ENCODE measurements at regions not wholly inside any gene's neighbourhood (a gene's known extent, or its start where the extent isn't known, plus 50 kb on each side); places are given as distances from the start of the nearest gene placed in this dataset.

DNA sequence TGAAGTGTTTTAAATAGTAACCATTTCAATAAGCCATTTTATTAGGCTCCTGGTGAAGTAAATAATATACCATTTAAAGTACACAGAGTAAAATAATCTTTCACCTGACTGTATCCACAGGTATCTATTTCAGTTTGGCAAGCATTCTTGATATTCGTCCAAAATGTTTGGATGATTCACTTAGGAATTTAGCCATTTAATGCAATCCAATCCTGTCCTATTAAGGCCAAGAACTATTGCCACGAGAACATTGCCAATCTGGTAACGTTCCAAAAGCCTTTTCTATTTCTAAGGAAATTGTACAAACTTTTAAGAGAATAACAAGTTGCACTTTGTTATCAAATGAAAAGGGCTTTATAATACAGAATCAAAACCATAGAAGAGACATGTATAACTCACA lies 209.8 kb upstream of the THRB start:
- Histone ChIP-seq H3K4me1 (ENCODE audit: insufficient read depth) (no peaks in the 10 kb centered on the region), H3K4me3 (ENCODE audit: low read depth, low read length) (no peak overlapping the region), H3K36me3 (ENCODE audit: insufficient read depth) (no peaks in the 10 kb centered on the region), H3K27ac (ENCODE audit: low read depth) (no peak overlapping the region)
- DNase-seq (ENCODE audit: extremely low spot score): no peak
- WGBS: 35% methylated on average over 3 of the region's 3 CpGs

GRCh38 chr3:24707936-24708335 lies 213.3 kb upstream of the THRB start:
- Histone ChIP-seq H3K4me3 (ENCODE audit: low read depth, low read length) (no peak overlapping the region), H3K27ac (ENCODE audit: low read depth) (no peak overlapping the region), H3K36me3 (ENCODE audit: insufficient read depth) (no peaks in the 10 kb centered on the region), H3K4me1 (ENCODE audit: insufficient read depth) (no peaks in the 10 kb centered on the region)
- DNase-seq (ENCODE audit: extremely low spot score): no peak

DNA sequence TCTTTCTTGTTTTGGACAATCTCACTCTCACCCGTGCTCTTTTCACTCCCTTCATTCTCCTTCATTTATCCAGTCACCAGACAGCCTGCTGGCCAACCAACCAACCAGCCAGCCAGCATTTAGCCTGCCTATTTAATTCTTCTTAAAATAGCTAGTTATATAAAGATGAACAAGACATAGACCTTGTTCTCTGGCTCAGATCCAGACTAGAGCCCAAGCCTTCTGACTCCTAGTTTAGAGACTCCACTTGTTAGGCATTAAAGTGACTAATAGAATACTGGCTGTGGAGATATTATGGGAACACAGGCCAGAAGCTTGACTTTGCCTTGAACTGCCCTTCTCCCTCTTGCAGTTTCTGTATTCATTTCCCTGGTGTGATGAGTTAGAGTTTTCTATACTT lies 215.3 kb upstream of the THRB start:
- no peak for DNase-seq (ENCODE audit: extremely low spot score)
- 35% methylated on average over 1 of the region's 1 CpG for WGBS
- Histone ChIP-seq H3K27ac (ENCODE audit: low read depth) (no peak overlapping the region), H3K36me3 (ENCODE audit: insufficient read depth) (no peaks in the 10 kb centered on the region), H3K4me3 (ENCODE audit: low read depth, low read length) (no peak overlapping the region), H3K4me1 (ENCODE audit: insufficient read depth) (no peaks in the 10 kb centered on the region)

DNA sequence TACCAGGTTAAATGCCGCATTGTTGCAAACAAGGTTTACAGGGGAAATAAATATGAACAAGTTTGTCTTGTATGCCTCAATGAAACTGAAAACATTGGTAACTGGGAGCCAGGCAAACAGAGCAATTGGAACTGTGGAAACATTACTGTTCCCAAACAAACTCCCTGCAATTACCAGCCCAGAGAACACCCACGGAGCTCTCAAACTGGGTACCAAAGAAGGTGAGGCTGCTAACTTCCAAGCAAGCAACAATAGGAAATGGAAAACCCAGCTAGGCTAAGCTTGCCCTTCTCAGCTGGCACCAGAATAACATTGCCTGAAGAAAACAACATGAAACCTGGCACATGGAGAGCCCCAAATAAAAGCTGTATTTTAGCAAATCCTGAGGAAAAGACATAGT lies 218.9 kb upstream of the THRB start:
- H3K27ac ChIP-seq (ENCODE audit: low read depth): no peak overlapping the region
- no peak overlapping the region for H3K4me3 ChIP-seq (ENCODE audit: low read depth, low read length)
- 83% methylated on average over 2 of the region's 2 CpGs for WGBS
- H3K36me3 ChIP-seq (ENCODE audit: insufficient read depth): no peaks in the 10 kb centered on the region
- no peaks in the 10 kb centered on the region for H3K4me1 ChIP-seq (ENCODE audit: insufficient read depth)
- no peak for DNase-seq (ENCODE audit: extremely low spot score)

GRCh38 chr3:24714436-24714835 lies 219.8 kb upstream of the THRB start:
- Histone ChIP-seq H3K27ac (ENCODE audit: low read depth) (no peak overlapping the region), H3K4me1 (ENCODE audit: insufficient read depth) (no peaks in the 10 kb centered on the region), H3K4me3 (ENCODE audit: low read depth, low read length) (no peak overlapping the region), H3K36me3 (ENCODE audit: insufficient read depth) (no peaks in the 10 kb centered on the region)
- DNase-seq (ENCODE audit: extremely low spot score): no peak

DNA sequence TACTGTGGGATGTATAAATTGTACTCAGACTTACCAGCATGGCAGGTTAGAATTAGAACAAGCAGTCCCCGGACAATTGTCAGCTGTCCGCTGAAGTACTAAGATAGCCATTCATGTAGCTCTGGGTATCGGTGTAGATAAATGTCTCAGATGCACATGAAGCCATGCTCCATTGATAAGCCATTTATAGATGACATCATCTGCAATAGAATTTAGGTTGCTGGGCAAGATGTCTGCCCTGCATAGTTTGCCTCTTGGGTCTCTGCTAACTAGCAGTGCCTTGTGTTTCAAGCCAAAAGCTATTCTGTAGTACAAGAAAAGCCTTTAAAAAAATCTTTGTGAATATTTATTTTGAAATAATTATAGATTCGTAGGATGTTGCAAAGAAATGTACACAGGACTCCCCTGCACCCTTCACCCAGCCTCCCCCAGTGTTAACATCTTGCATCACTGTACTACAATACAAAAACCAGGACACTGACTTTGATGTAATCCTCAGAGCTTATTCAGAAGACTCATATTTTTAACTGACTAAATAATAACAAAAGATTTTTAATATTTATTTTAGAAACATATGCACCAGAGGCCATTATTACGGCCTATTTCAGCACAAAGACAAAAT lies 220.6 kb upstream of the THRB start:
- no peak overlapping the region for H3K27ac ChIP-seq (ENCODE audit: low read depth)
- WGBS: 84% methylated on average over 5 of the region's 5 CpGs
- no peaks in the 10 kb centered on the region for H3K36me3 ChIP-seq (ENCODE audit: insufficient read depth)
- no peak for DNase-seq (ENCODE audit: extremely low spot score)
- no peaks in the 10 kb centered on the region for H3K4me1 ChIP-seq (ENCODE audit: insufficient read depth)
- no peak overlapping the region for H3K4me3 ChIP-seq (ENCODE audit: low read depth, low read length)

GRCh38 chr3:24722087-24722486 lies 227.4 kb upstream of the THRB start:
- no peak overlapping the region for H3K4me3 ChIP-seq (ENCODE audit: low read depth, low read length)
- DNase-seq (ENCODE audit: extremely low spot score): no peak
- H3K36me3 ChIP-seq (ENCODE audit: insufficient read depth): no peaks in the 10 kb centered on the region
- no peak overlapping the region for H3K27ac ChIP-seq (ENCODE audit: low read depth)
- no peaks in the 10 kb centered on the region for H3K4me1 ChIP-seq (ENCODE audit: insufficient read depth)
- WGBS: 59% methylated on average over 5 of the region's 5 CpGs

DNA sequence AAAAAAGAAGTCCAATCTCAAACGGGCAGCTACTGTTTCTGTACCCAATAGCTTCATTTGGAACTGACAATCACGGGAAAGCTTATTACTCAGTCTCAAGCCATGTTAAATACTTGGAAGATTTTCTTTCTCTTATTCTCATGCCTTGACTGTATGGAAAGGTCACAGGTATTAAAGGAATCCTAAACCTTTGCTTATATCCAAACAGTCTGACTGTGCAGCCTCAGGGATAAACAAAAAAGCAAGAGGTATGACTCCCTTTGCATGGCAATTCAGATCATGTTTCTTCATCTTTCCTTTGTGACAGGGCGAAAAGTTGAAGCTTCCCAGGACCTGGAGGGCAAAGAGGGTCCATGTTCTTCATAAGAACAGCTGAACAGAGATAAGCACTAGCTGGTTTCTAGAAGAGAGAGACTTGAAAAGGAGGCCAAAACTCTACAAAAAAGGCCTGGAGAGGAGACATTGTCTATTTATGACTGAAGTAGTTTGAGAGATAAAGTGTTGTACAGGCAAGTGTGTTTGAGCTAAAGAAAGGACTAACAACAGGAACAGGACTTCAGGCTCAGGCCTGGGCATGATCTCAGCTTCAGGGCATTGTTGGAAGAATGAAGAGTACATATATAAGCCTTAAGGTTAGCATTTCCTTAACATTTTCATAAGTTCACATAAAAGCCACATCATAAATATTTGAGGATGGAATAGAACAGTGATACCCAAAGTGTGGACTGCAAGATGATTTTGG lies 231.0 kb upstream of the THRB start:
- no peaks in the 10 kb centered on the region for H3K4me1 ChIP-seq (ENCODE audit: insufficient read depth)
- H3K27ac ChIP-seq (ENCODE audit: low read depth): no peak overlapping the region
- 84% methylated on average over 3 of the region's 3 CpGs for WGBS
- H3K36me3 ChIP-seq (ENCODE audit: insufficient read depth): no peaks in the 10 kb centered on the region
- H3K4me3 ChIP-seq (ENCODE audit: low read depth, low read length): no peak overlapping the region
- no peak for DNase-seq (ENCODE audit: extremely low spot score)

DNA sequence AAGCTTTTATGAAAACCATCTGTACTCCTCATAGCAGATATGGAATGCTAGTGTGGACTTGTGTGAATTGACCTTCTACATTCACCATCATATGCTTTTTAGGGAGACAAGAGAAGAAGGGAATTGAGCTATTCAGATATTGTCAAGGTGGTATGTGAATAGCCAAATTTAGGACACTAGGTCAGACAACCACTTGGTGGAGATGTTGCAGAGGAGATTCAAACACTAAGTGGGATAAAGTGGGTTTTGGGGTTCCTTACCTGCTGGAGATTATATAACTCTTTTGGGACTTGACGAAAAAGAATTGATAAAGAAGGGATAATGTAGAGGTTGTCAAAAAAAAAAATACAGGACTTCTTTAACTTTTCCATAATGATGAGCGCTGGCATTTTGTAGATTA lies 231.8 kb upstream of the THRB start:
- 96% methylated on average over 2 of the region's 2 CpGs for WGBS
- Histone ChIP-seq H3K4me1 (ENCODE audit: insufficient read depth) (no peaks in the 10 kb centered on the region), H3K4me3 (ENCODE audit: low read depth, low read length) (no peak overlapping the region), H3K27ac (ENCODE audit: low read depth) (no peak overlapping the region), H3K36me3 (ENCODE audit: insufficient read depth) (no peaks in the 10 kb centered on the region)
- no peak for DNase-seq (ENCODE audit: extremely low spot score)

GRCh38 chr3:24730173-24730572 lies 235.5 kb upstream of the THRB start:
- no peak overlapping the region for H3K27ac ChIP-seq (ENCODE audit: low read depth)
- WGBS: 89% methylated on average over 1 of the region's 1 CpG
- no peaks in the 10 kb centered on the region for H3K4me1 ChIP-seq (ENCODE audit: insufficient read depth)
- H3K36me3 ChIP-seq (ENCODE audit: insufficient read depth): no peaks in the 10 kb centered on the region
- no peak overlapping the region for H3K4me3 ChIP-seq (ENCODE audit: low read depth, low read length)
- no peak for DNase-seq (ENCODE audit: extremely low spot score)

GRCh38 chr3:24734019-24734418 lies 239.4 kb upstream of the THRB start:
- Histone ChIP-seq H3K4me1 (ENCODE audit: insufficient read depth) (no peaks in the 10 kb centered on the region), H3K36me3 (ENCODE audit: insufficient read depth) (no peaks in the 10 kb centered on the region), H3K27ac (ENCODE audit: low read depth) (no peak overlapping the region), H3K4me3 (ENCODE audit: low read depth, low read length) (no peak overlapping the region)
- DNase-seq (ENCODE audit: extremely low spot score): no peak

DNA sequence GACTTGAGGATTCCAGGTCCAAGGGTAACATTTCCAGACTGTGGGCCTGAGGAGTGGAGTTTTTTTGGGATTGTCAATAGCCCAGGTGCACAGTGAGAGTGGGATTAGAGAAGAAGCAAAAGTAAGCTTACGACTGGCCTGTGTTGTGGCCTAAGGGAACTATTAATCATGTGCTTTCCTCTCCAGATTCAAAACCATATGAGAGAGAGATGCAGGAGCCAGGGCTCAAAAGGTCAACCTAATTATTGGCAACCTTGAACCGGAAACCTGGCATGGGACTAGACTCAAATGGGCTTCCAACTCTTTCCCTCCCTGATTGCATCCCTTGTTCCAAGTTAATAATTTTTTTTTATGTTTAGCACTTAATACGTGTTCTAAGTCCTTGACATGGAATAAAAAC lies 242.1 kb upstream of the THRB start:
- Histone ChIP-seq H3K4me1 (ENCODE audit: insufficient read depth) (no peaks in the 10 kb centered on the region), H3K27ac (ENCODE audit: low read depth) (no peak overlapping the region), H3K36me3 (ENCODE audit: insufficient read depth) (no peaks in the 10 kb centered on the region), H3K4me3 (ENCODE audit: low read depth, low read length) (no peak overlapping the region)
- DNase-seq (ENCODE audit: extremely low spot score): no peak
- WGBS: 72% methylated on average over 3 of the region's 3 CpGs

DNA sequence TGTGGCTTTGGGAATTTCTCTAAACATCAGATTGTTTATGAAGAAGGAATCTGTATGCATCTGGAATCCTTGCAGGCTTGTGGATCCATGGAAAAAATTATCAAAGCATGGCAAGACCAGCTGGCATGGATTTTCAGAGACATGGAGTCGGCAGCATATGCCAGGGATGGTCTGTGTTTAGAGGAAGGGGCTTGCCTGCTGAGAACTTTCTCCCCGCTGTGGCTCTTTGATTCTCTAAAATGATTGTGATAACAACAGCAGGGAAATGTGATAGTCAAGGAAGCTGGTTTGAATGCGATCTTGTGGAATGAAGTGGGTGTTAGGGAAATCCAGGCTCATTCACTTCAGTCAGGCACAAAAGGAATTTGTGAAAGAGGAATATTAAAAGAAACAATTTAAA lies 245.7 kb upstream of the THRB start:
- no peaks in the 10 kb centered on the region for H3K4me1 ChIP-seq (ENCODE audit: insufficient read depth)
- no peaks in the 10 kb centered on the region for H3K36me3 ChIP-seq (ENCODE audit: insufficient read depth)
- no peak for DNase-seq (ENCODE audit: extremely low spot score)
- no peak overlapping the region for H3K27ac ChIP-seq (ENCODE audit: low read depth)
- no peak overlapping the region for H3K4me3 ChIP-seq (ENCODE audit: low read depth, low read length)
- 68% methylated on average over 3 of the region's 3 CpGs for WGBS

DNA sequence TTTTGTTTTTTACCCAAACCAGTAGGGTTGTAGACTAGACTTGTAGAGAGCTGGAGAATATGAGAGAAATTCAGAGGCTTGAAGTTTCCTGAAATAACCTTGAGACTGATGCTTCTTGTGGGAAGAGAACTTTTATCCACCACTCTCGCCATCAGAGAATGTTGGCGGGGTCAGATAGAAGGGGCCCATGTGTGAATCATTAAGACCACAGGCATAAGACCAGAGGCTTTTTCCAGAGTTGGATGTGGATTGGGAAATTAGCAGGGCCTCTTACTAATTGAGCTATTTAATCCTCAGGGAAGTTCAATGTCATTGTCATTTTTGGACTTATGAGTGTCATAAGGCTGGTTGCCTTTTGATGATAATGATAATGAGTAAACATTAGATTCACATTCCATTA lies 246.9 kb upstream of the THRB start:
- no peak overlapping the region for H3K27ac ChIP-seq (ENCODE audit: low read depth)
- no peaks in the 10 kb centered on the region for H3K36me3 ChIP-seq (ENCODE audit: insufficient read depth)
- H3K4me1 ChIP-seq (ENCODE audit: insufficient read depth): no peaks in the 10 kb centered on the region
- DNase-seq (ENCODE audit: extremely low spot score): no peak
- 95% methylated on average over 2 of the region's 2 CpGs for WGBS
- no peak overlapping the region for H3K4me3 ChIP-seq (ENCODE audit: low read depth, low read length)

- WGBS: 87% methylated on average over 4 of the region's 4 CpGs
- no peak overlapping the region for H3K27ac ChIP-seq (ENCODE audit: low read depth)
- no peaks in the 10 kb centered on the region for H3K4me1 ChIP-seq (ENCODE audit: insufficient read depth)
- DNase-seq (ENCODE audit: extremely low spot score): no peak
- no peak overlapping the region for H3K4me3 ChIP-seq (ENCODE audit: low read depth, low read length)
- H3K36me3 ChIP-seq (ENCODE audit: insufficient read depth): no peaks in the 10 kb centered on the region
Measured at GRCh38 chr3:24748520-24748919, 253.9 kb upstream of the THRB start.
